ENCODE measurements at regions not wholly inside any gene's neighbourhood (a gene's known extent, or its start where the extent isn't known, plus 50 kb on each side); places are given as distances from the start of the nearest gene placed in this dataset.

- DNase-seq (ENCODE audit: low read depth) = no peak
Observed at GRCh38 chr12:82040987-82041743, 282.0 kb upstream of the PPFIA2 start.

GRCh38 chr12:82034769-82035168 lies 275.6 kb upstream of the PPFIA2 start:
- DNase-seq (ENCODE audit: low read depth) = no peak

- no peak for DNase-seq (ENCODE audit: low read depth)
Observed at GRCh38 chr12:82029936-82030335, 270.8 kb upstream of the PPFIA2 start.

GRCh38 chr12:82028772-82029171 lies 269.6 kb upstream of the PPFIA2 start:
- DNase-seq (ENCODE audit: low read depth) = no peak

- DNase-seq (ENCODE audit: low read depth) = no peak
Observed at GRCh38 chr12:82027612-82028011, 268.5 kb upstream of the PPFIA2 start.

GRCh38 chr12:82025462-82025861 lies 266.3 kb upstream of the PPFIA2 start:
- no peak for DNase-seq (ENCODE audit: low read depth)

- no peak for DNase-seq (ENCODE audit: low read depth)
Observed at GRCh38 chr12:82019533-82019932, 260.4 kb upstream of the PPFIA2 start.

- no peak for DNase-seq (ENCODE audit: low read depth)
Observed at GRCh38 chr12:82015623-82016347, 256.6 kb upstream of the PPFIA2 start.

GRCh38 chr12:82012176-82012575 lies 253.0 kb upstream of the PPFIA2 start:
- no peak for DNase-seq (ENCODE audit: low read depth)

GRCh38 chr12:82009524-82009923 lies 250.4 kb upstream of the PPFIA2 start:
- DNase-seq (ENCODE audit: low read depth) = no peak

- no peak for DNase-seq (ENCODE audit: low read depth)
Observed at GRCh38 chr12:82008251-82008650, 249.1 kb upstream of the PPFIA2 start.

GRCh38 chr12:81998761-81999378 lies 239.7 kb upstream of the PPFIA2 start:
- no peak for DNase-seq (ENCODE audit: low read depth)

- no peak for DNase-seq (ENCODE audit: low read depth)
Observed at GRCh38 chr12:81992461-81992860, 233.3 kb upstream of the PPFIA2 start.

- DNase-seq (ENCODE audit: low read depth) = no peak
Observed at GRCh38 chr12:81991868-81992267, 232.7 kb upstream of the PPFIA2 start.

GRCh38 chr12:81988362-81988761 lies 229.2 kb upstream of the PPFIA2 start:
- DNase-seq (ENCODE audit: low read depth) = no peak

- DNase-seq (ENCODE audit: low read depth) = no peak
Observed at GRCh38 chr12:81987371-81987770, 228.2 kb upstream of the PPFIA2 start.

GRCh38 chr12:81976661-81977060 lies 217.5 kb upstream of the PPFIA2 start:
- no peak for DNase-seq (ENCODE audit: low read depth)

- DNase-seq (ENCODE audit: low read depth) = no peak
Observed at GRCh38 chr12:81974762-81975161, 215.6 kb upstream of the PPFIA2 start.

GRCh38 chr12:81968421-81968820 lies 209.3 kb upstream of the PPFIA2 start:
- no peak for DNase-seq (ENCODE audit: low read depth)

- no peak for DNase-seq (ENCODE audit: low read depth)
Observed at GRCh38 chr12:81963636-81964035, 204.5 kb upstream of the PPFIA2 start.

- DNase-seq (ENCODE audit: low read depth) = no peak
Observed at GRCh38 chr12:81963026-81963425, 203.9 kb upstream of the PPFIA2 start.

GRCh38 chr12:81962126-81962856 lies 203.1 kb upstream of the PPFIA2 start:
- no peak for DNase-seq (ENCODE audit: low read depth)

GRCh38 chr12:81958406-81958805 lies 199.3 kb upstream of the PPFIA2 start:
- DNase-seq (ENCODE audit: low read depth) = no peak
